ENCODE measurements at regions not wholly inside any gene's neighbourhood (a gene's known extent, or its start where the extent isn't known, plus 50 kb on each side); places are given as distances from the start of the nearest gene placed in this dataset.

- TF ChIP-seq CTCF (IDR thresholded peaks at IDR 0.05): no peak
- H3K36me3 ChIP-seq (ENCODE audit: control insufficient read depth, insufficient read depth, low read length): no peaks in the 10 kb centered on the region
- H2AFZ ChIP-seq: no peak overlapping the region
- H3K27me3 ChIP-seq (ENCODE audit: control insufficient read depth, insufficient read depth, low read length): no peaks in the 10 kb centered on the region
- H3K4me2 ChIP-seq (ENCODE audit: low read length): no peak overlapping the region
- H3K4me3 ChIP-seq (ENCODE audit: low read depth, low read length): no peak overlapping the region
- no peak overlapping the region for H3K27ac ChIP-seq
- H3K9ac ChIP-seq: no peak overlapping the region
- no peaks in the 10 kb centered on the region for H3K79me2 ChIP-seq
- H3K4me1 ChIP-seq: no peaks in the 10 kb centered on the region
- H3K9me3 ChIP-seq (ENCODE audit: control insufficient read depth, low read length): no peaks in the 10 kb centered on the region
These were observed 315.5 kb downstream of the ARRDC4 start for GRCh38 chr15:98276018-98276417.

DNA sequence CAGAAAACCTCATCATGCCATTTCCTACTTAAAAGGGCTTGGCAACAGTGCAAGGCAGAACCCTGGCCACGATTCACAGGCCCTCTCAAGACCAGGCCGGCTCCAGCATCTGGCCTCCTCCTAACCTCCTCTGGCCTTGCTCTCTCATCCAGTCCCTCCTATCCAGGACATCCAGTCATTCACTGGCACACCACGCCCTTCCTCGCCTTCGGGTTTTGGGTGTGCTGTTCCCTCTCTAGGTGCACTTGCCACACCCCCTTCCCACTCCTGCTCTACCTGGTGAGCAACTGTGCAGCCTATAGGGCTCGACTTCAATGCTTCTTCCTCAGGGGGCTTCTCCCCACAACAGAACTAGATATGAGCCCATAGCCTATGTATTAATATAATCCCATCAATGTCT, 317.1 kb downstream of the ARRDC4 start:
- H3K27ac ChIP-seq: no peak overlapping the region
- no peaks in the 10 kb centered on the region for H3K79me2 ChIP-seq
- no peak overlapping the region for H3K9ac ChIP-seq
- peaks cover 2% of the 10 kb centered on the region for H3K27me3 ChIP-seq (ENCODE audit: control insufficient read depth, insufficient read depth, low read length)
- no peaks in the 10 kb centered on the region for H3K9me3 ChIP-seq (ENCODE audit: control insufficient read depth, low read length)
- H3K36me3 ChIP-seq (ENCODE audit: control insufficient read depth, insufficient read depth, low read length): no peaks in the 10 kb centered on the region
- no peak overlapping the region for H2AFZ ChIP-seq
- no peak overlapping the region for H3K4me2 ChIP-seq (ENCODE audit: low read length)
- no peak for TF ChIP-seq CTCF (IDR thresholded peaks at IDR 0.05)
- H3K4me1 ChIP-seq: no peaks in the 10 kb centered on the region
- no peak overlapping the region for H3K4me3 ChIP-seq (ENCODE audit: low read depth, low read length)

- Histone ChIP-seq H3K36me3 (ENCODE audit: control insufficient read depth, insufficient read depth, low read length) (no peaks in the 10 kb centered on the region), H3K27ac (no peak overlapping the region), H3K4me1 (no peaks in the 10 kb centered on the region), H2AFZ (no peak overlapping the region), H3K27me3 (ENCODE audit: control insufficient read depth, insufficient read depth, low read length) (peaks cover 4% of the 10 kb centered on the region), H3K79me2 (no peaks in the 10 kb centered on the region), H3K9ac (no peak overlapping the region), H3K4me3 (ENCODE audit: low read depth, low read length) (no peak overlapping the region), H3K4me2 (ENCODE audit: low read length) (no peak overlapping the region), H3K9me3 (ENCODE audit: control insufficient read depth, low read length) (no peaks in the 10 kb centered on the region)
- TF ChIP-seq CTCF (IDR thresholded peaks at IDR 0.05): no peak
These were observed 319.9 kb downstream of the ARRDC4 start for GRCh38 chr15:98280284-98280975.

- no peaks in the 10 kb centered on the region for H3K79me2 ChIP-seq
- H3K9me3 ChIP-seq (ENCODE audit: control insufficient read depth, low read length): no peaks in the 10 kb centered on the region
- TF ChIP-seq CTCF (IDR thresholded peaks at IDR 0.05): no peak
- no peaks in the 10 kb centered on the region for H3K4me1 ChIP-seq
- H3K9ac ChIP-seq: no peak overlapping the region
- peaks cover 4% of the 10 kb centered on the region for H3K27me3 ChIP-seq (ENCODE audit: control insufficient read depth, insufficient read depth, low read length)
- H2AFZ ChIP-seq: no peak overlapping the region
- H3K4me3 ChIP-seq (ENCODE audit: low read depth, low read length): no peak overlapping the region
- no peak overlapping the region for H3K27ac ChIP-seq
- no peaks in the 10 kb centered on the region for H3K36me3 ChIP-seq (ENCODE audit: control insufficient read depth, insufficient read depth, low read length)
- no peak overlapping the region for H3K4me2 ChIP-seq (ENCODE audit: low read length)
These were observed 320.6 kb downstream of the ARRDC4 start for GRCh38 chr15:98281130-98281529.

Measured in parathyroid adenoma (tissue), 2 donors.